ENCODE measurements at regions not wholly inside any gene's neighbourhood (a gene's known extent, or its start where the extent isn't known, plus 50 kb on each side); places are given as distances from the start of the nearest gene placed in this dataset.

DNA sequence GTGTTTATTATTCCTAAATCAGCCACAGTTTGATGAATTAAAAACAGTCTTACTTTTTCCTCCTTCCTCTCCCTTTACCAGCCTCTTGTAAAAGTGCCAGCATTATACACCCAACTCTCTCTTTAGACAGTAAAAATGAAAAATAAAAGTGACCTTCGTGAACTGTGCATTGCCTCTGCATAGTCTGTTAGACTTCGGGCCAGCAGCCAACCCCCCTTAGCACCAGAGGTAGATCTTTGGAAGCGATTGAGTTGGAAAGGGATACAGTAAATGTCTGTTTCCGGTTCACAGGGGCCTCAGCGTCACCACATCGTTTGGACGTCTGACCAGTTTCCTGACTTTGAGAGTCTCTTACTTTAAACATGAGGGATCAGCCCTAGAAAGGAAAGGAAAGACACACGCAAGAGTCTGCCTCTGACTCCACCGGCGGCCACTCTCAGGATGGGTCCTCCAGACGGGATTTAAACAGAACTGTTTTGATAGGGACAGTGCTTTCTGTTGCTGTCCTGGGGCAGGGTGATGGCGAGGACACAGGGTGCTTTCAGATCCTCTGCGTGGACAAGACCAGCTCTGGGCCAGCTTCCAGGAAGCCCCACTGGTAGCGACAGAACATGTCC, 206.6 kb upstream of the PREP start:
- H3K4me1 ChIP-seq (ENCODE audit: low read depth): peaks cover 20% of the 10 kb centered on the region
- DNase-seq: peak; percentile 54 to 56 (median 55)
- intact Hi-C loops (cut with DNase I, micrococcal nuclease): no loop called here
- TF ChIP-seq, protein P1, sequence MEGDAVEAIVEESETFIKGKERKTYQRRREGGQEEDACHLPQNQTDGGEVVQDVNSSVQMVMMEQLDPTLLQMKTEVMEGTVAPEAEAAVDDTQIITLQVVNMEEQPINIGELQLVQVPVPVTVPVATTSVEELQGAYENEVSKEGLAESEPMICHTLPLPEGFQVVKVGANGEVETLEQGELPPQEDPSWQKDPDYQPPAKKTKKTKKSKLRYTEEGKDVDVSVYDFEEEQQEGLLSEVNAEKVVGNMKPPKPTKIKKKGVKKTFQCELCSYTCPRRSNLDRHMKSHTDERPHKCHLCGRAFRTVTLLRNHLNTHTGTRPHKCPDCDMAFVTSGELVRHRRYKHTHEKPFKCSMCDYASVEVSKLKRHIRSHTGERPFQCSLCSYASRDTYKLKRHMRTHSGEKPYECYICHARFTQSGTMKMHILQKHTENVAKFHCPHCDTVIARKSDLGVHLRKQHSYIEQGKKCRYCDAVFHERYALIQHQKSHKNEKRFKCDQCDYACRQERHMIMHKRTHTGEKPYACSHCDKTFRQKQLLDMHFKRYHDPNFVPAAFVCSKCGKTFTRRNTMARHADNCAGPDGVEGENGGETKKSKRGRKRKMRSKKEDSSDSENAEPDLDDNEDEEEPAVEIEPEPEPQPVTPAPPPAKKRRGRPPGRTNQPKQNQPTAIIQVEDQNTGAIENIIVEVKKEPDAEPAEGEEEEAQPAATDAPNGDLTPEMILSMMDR (IDR thresholded peaks at IDR 0.05): no peak
- H3K9me3 ChIP-seq: no peaks in the 10 kb centered on the region
- no peak overlapping the region for H3K4me3 ChIP-seq
- no peaks in the 10 kb centered on the region for H3K36me3 ChIP-seq (ENCODE audit: low read depth)
- ATAC-seq: peak; percentile 63

DNA sequence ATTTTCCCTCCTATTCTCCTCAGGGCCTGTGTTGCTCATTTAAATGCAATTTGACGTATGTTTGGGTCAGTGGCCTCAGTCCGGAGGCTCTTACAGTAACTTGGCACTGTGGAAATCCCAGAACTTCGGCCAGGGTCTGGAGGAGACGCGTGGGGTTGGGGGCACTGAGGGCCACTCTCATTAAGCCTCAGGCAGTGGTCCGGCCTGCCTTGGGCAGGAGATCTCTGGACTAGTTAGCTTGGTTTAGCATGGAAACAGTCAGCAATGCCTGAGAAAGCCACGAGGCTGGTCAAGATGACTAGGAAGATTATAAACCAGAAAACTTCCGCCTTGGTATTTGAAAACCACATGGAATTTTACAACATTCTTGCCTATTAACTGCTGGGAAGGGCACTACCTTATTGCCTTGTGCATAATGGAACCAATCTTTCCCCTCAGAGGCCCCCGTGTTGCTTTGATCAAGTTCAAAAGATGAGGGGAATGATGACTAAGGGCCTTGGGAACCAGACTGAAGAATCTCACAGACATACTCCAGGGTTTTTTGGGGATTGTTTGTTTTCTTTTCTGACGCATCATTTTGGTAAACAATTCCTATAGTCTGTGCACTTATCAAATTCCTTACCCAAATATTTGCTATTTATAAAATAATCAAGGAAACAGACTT, 206.0 kb upstream of the PREP start:
- TF ChIP-seq, protein P1 (IDR thresholded peaks at IDR 0.05): no peak
- DNase-seq: peak; percentile 34 to 46 (median 38)
- ATAC-seq: peak; percentile 81
- peaks cover 24% of the 10 kb centered on the region for H3K4me1 ChIP-seq (ENCODE audit: low read depth)
- no peaks in the 10 kb centered on the region for H3K36me3 ChIP-seq (ENCODE audit: low read depth)
- intact Hi-C loops (cut with DNase I, micrococcal nuclease): no loop called here
- H3K9me3 ChIP-seq: no peaks in the 10 kb centered on the region
- H3K4me3 ChIP-seq: no peak overlapping the region

DNA sequence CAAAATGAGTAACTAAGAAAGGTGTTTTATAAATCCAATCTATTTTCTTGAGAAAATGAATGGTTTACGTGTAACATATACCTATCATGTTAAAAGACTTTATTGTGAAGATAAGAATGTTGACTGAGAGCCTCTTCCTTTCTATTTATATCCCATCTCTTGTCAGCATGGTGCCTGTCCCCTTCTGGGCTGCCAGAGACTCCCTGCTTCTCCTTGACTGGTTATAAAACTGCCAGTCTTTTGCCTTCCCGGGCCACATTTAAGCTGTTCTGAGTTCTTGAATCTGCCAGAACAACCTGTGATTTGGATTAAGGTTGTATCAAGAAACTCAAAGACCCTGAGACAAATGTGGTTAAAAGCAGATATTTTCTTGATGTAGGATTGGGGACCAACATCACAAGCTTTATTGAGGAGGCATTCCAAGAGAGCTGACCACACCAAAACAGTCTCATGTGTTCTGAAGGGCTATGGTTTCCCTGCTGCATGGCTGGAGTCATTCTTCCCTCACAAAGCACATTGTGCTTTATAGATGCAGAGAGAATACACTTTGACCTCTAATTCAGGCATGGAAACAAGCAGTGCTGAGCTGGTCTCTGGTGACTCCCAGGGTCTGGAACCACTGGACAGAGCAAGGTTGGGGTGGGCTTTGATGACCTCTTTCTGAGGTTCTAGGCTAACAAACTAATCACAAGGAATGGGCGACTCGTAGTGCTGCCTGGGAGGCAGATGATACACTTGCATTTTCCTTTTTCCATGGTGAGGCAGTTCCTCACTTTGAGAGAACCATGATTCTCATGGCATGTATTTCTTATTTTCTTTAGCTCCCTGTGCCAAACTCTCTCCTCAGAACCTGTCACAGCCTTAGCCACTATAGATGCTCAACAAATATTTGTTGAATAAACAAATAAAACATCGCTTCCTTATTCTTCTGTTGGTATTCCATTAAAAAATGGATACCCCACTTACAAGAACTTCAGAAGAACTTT, 205.0 kb upstream of the PREP start:
- TF ChIP-seq, protein P1 (IDR thresholded peaks at IDR 0.05): no peak
- intact Hi-C loops (cut with DNase I, micrococcal nuclease): no loop called here
- Histone ChIP-seq H3K4me1 (ENCODE audit: low read depth) (peaks cover 24% of the 10 kb centered on the region), H3K4me3 (no peak overlapping the region), H3K36me3 (ENCODE audit: low read depth) (no peaks in the 10 kb centered on the region), H3K9me3 (no peaks in the 10 kb centered on the region)
- ATAC-seq (peak; percentile 36), DNase-seq (peak in 1 of 3 donors; percentile 30)

DNA sequence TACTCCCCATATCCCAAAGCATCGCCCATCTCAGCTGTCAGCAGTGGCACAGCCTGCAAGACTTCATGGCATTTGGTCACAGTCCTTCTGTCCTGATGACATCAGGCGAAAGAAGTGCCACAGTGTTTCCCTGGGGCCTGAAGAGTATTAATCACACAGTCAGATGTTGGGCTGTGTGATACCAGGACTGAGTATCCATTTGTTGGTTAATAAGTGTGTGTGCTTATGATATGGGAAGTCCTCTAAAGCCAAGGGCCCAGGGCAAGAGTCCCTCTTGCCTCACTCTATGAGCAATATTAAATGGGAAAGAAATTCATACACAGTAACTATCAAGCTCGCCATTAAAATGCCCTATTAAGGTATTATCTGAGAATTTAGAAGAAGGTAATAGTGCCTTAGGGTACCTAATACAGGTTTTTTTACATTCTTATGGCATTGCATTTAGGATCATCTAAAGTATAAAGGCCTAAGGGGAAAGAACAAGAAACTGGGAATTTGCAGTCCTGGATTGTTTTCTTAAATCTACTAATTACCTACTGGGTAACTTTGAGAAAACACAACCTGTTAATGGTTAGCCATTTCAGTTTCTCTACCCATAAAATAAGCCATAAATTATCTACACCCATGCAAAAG, 204.1 kb upstream of the PREP start:
- Histone ChIP-seq H3K4me3 (no peak overlapping the region), H3K9me3 (no peaks in the 10 kb centered on the region), H3K36me3 (ENCODE audit: low read depth) (no peaks in the 10 kb centered on the region), H3K4me1 (ENCODE audit: low read depth) (peaks cover 24% of the 10 kb centered on the region)
- TF ChIP-seq, protein P1 (IDR thresholded peaks at IDR 0.05): no peak
- intact Hi-C loops (cut with DNase I, micrococcal nuclease): no loop called here
- no peak for DNase-seq
- ATAC-seq: peak; percentile 48

DNA sequence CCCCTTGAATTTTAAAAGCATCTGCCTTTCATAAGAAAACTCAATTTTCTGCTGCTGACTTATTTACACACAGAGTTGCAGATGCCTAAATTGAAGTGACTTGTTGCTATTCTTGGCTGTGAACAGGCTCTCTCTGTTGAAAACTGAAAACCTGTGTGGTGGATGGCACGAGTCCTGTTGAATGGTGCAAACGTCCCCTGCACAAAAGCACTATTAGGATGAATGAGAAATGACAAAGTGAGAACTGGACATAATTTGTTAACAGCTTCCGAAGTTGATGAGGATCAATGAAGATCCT, 201.7 kb upstream of the PREP start:
- TF ChIP-seq, protein P1 (IDR thresholded peaks at IDR 0.05): no peak

More for the DNA sequence above, 201.7 kb upstream of the PREP start:
- DNase-seq (no peak), ATAC-seq (no peak)
- no peak overlapping the region for H3K4me3 ChIP-seq
- no peaks in the 10 kb centered on the region for H3K36me3 ChIP-seq (ENCODE audit: low read depth)
- intact Hi-C loops (cut with DNase I, micrococcal nuclease): no loop called here
- no peaks in the 10 kb centered on the region for H3K9me3 ChIP-seq
- peaks cover 24% of the 10 kb centered on the region for H3K4me1 ChIP-seq (ENCODE audit: low read depth)

Measured in mucosa of descending colon (tissue), 3 donors.